ENCODE measurements at regions not wholly inside any gene's neighbourhood (a gene's known extent, or its start where the extent isn't known, plus 50 kb on each side); places are given as distances from the start of the nearest gene placed in this dataset.
"Not testable (repeated sequence)": the region's sequence is repeated elsewhere in the genome, so short reads cannot be mapped to it uniquely, and the experiment has no call there.

GRCh38 chr1:56285554-56286402 lies 293.6 kb downstream of the PLPP3 start:
- in situ Hi-C loops (cut with HindIII; ENCODE audit: low sequenced_read_pairs), result no loop called here

GRCh38 chr1:56284928-56285327 lies 294.4 kb downstream of the PLPP3 start:
- in situ Hi-C loops (cut with HindIII; ENCODE audit: low sequenced_read_pairs), result no loop called here

GRCh38 chr1:56278061-56278460 lies 301.3 kb downstream of the PLPP3 start:
- in situ Hi-C loops (cut with HindIII; ENCODE audit: low sequenced_read_pairs), result no loop called here

- in situ Hi-C loops (cut with HindIII; ENCODE audit: low sequenced_read_pairs), result no loop called here
These were observed 310.7 kb downstream of the PLPP3 start for GRCh38 chr1:56268519-56269140.

GRCh38 chr1:56267611-56268010 lies 311.8 kb downstream of the PLPP3 start:
- in situ Hi-C loops (cut with HindIII; ENCODE audit: low sequenced_read_pairs), result no loop called here

- in situ Hi-C loops (cut with HindIII; ENCODE audit: low sequenced_read_pairs), result no loop called here
These were observed 313.0 kb downstream of the PLPP3 start for GRCh38 chr1:56266359-56266758.

- in situ Hi-C loops (cut with HindIII; ENCODE audit: low sequenced_read_pairs), result no loop called here
These were observed 314.1 kb downstream of the PLPP3 start for GRCh38 chr1:56265216-56265615.

- in situ Hi-C loops (cut with HindIII; ENCODE audit: low sequenced_read_pairs), result no loop called here
These were observed 315.5 kb downstream of the PLPP3 start for GRCh38 chr1:56263908-56264307.

GRCh38 chr1:56258371-56258770 lies 321.0 kb downstream of the PLPP3 start:
- in situ Hi-C loops (cut with HindIII; ENCODE audit: low sequenced_read_pairs), result no loop called here

GRCh38 chr1:56257726-56258125 lies 321.6 kb downstream of the PLPP3 start:
- in situ Hi-C loops (cut with HindIII; ENCODE audit: low sequenced_read_pairs), result no loop called here

- in situ Hi-C loops (cut with HindIII; ENCODE audit: low sequenced_read_pairs), result no loop called here
These were observed 323.0 kb downstream of the PLPP3 start for GRCh38 chr1:56256153-56257000.

GRCh38 chr1:56255516-56256152 lies 323.7 kb downstream of the PLPP3 start:
- in situ Hi-C loops (cut with HindIII; ENCODE audit: low sequenced_read_pairs), result no loop called here

GRCh38 chr1:56254130-56254529 lies 325.2 kb downstream of the PLPP3 start:
- in situ Hi-C loops (cut with HindIII; ENCODE audit: low sequenced_read_pairs), result no loop called here

GRCh38 chr1:56250809-56251208 lies 328.6 kb downstream of the PLPP3 start:
- in situ Hi-C loops (cut with HindIII; ENCODE audit: low sequenced_read_pairs), result no loop called here

- in situ Hi-C loops (cut with HindIII; ENCODE audit: low sequenced_read_pairs), result no loop called here
These were observed 330.1 kb downstream of the PLPP3 start for GRCh38 chr1:56249234-56249633.

- in situ Hi-C loops (cut with HindIII; ENCODE audit: low sequenced_read_pairs), result no loop called here
These were observed 331.2 kb downstream of the PLPP3 start for GRCh38 chr1:56248138-56248537.

GRCh38 chr1:56246726-56247125 lies 332.6 kb downstream of the PLPP3 start:
- in situ Hi-C loops (cut with HindIII; ENCODE audit: low sequenced_read_pairs), result not testable (repeated sequence)

- in situ Hi-C loops (cut with HindIII; ENCODE audit: low sequenced_read_pairs), result no loop called here
These were observed 339.0 kb downstream of the PLPP3 start for GRCh38 chr1:56240400-56240799.

- in situ Hi-C loops (cut with HindIII; ENCODE audit: low sequenced_read_pairs), result no loop called here
These were observed 341.8 kb downstream of the PLPP3 start for GRCh38 chr1:56237491-56238064.

- in situ Hi-C loops (cut with HindIII; ENCODE audit: low sequenced_read_pairs), result no loop called here
These were observed 342.7 kb downstream of the PLPP3 start for GRCh38 chr1:56236688-56237087.

Data from endothelial cell of hepatic sinusoid (primary cell).